ENCODE measurements at regions not wholly inside any gene's neighbourhood (a gene's known extent, or its start where the extent isn't known, plus 50 kb on each side); places are given as distances from the start of the nearest gene placed in this dataset.

DNA sequence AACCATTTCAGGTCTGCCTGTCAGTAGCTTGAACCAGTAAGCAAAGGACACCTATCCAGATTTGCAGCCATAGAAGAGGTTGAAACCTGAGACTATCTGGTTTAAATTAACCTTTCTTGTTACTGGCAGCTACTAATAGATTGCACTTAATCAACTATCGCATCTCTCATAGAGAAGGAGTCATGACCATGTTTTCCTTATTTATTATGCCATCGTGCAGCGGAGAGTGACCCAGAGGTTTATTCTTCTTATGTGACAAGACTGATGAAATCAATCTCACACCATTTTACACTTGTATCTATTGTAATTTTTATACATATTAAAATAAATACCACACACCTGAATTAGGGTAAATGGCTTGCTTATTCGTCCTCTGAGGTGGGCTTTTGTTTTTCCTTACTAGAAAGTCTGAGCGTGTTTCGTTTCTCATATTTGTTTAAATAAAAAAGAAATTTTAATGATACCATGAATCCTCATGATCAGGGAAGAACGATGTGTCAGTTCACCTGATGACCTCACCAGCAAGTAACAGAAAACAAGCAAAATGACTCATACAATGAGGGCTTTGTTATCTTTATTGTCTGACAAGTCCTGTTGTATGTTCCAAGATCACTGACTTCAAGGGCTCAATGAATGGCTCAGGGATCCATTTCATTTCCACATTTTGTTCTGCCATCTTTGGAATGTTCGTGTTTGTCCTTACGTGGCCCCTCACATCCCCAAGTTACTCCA is 379.5 kb upstream of the DPH6 start:
- no peak overlapping the region for H3K27ac ChIP-seq
- TF ChIP-seq ZFX (IDR thresholded peaks at IDR 0.05) = no peak
- TF ChIP-seq, protein P1, sequence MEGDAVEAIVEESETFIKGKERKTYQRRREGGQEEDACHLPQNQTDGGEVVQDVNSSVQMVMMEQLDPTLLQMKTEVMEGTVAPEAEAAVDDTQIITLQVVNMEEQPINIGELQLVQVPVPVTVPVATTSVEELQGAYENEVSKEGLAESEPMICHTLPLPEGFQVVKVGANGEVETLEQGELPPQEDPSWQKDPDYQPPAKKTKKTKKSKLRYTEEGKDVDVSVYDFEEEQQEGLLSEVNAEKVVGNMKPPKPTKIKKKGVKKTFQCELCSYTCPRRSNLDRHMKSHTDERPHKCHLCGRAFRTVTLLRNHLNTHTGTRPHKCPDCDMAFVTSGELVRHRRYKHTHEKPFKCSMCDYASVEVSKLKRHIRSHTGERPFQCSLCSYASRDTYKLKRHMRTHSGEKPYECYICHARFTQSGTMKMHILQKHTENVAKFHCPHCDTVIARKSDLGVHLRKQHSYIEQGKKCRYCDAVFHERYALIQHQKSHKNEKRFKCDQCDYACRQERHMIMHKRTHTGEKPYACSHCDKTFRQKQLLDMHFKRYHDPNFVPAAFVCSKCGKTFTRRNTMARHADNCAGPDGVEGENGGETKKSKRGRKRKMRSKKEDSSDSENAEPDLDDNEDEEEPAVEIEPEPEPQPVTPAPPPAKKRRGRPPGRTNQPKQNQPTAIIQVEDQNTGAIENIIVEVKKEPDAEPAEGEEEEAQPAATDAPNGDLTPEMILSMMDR (conservative IDR thresholded peaks at IDR 0.05) = no peak

GRCh38 chr15:35926007-35926380 is 380.0 kb upstream of the DPH6 start:
- no peak overlapping the region for H3K27ac ChIP-seq
- TF ChIP-seq, protein P1 (conservative IDR thresholded peaks at IDR 0.05) = no peak
- TF ChIP-seq ZFX (IDR thresholded peaks at IDR 0.05) = no peak

- H3K27ac ChIP-seq = no peak overlapping the region
- TF ChIP-seq, protein P1 (conservative IDR thresholded peaks at IDR 0.05) = no peak
- no peak for TF ChIP-seq ZFX (IDR thresholded peaks at IDR 0.05)
Observed at GRCh38 chr15:35928847-35929246, 382.9 kb upstream of the DPH6 start.

- H3K27ac ChIP-seq = no peak overlapping the region
- TF ChIP-seq, protein P1 (conservative IDR thresholded peaks at IDR 0.05) = no peak
- TF ChIP-seq ZFX (IDR thresholded peaks at IDR 0.05) = no peak
Observed at GRCh38 chr15:35929740-35930444, 383.9 kb upstream of the DPH6 start.

DNA sequence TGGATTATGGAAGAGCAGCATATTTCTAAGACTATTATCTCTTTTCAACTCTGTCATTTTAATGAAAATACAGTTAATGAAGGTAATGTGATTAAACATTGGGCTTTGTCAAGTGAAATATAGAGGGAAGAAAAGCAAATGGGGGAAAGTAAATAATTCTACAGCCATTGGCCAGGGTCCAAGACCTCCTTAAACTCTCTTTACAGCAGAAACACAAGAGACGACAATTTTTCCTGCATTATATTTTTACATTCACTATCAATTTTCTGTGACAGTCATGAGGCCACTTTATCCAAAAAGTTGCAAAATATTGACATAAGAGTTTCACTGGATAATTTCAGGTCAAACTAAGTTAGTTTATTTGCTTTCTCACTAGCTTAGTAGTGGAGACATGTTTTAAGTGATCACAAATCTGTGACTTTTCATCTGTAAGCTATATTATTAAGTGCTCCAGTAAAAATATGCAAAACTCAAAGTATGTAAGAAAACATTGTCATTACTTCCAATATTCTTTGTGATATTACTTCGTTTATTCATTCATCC is 385.9 kb upstream of the DPH6 start:
- no peak overlapping the region for H3K27ac ChIP-seq
- TF ChIP-seq, protein P1 (conservative IDR thresholded peaks at IDR 0.05) = no peak
- no peak for TF ChIP-seq ZFX (IDR thresholded peaks at IDR 0.05)

DNA sequence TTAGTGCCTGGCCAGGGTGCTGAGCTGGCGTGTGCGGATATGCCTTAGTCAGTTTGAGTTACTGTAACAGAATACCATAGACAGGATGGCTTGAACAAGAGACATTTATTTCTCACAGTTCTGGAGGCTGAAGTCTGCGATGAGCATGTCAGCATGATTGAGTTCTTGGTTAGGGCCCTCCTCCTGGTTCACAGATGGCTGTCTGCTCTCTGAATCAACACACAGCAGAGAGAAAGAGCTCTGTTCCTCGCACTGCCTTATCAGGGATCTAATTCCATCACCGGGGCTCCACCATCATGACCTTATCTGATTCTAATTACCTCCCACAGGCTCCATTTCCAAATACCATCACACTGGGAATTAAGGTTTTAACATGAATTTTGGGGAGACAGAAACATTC is 386.6 kb upstream of the DPH6 start:
- TF ChIP-seq ZFX (IDR thresholded peaks at IDR 0.05) = no peak
- TF ChIP-seq, protein P1 (conservative IDR thresholded peaks at IDR 0.05) = no peak

DNA sequence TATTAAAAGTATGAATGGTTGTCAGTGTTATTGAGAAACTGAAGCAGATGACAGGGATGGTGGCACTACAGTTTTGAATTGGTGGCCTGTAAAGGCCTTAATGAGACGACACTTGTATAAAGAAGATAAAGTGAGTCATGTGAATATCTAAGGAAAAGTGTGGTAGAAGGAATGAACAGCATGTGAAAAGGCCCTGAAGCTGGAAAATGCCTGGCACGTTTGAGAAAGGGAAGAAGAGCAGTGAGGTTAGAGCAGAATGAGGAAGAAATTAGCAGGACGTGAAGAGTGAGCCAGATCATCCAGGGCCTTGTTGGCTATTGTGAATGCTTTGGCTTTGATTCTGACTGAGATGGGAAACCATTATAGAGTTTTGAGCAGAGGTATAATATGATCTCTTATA is 387.6 kb upstream of the DPH6 start:
- no peak overlapping the region for H3K27ac ChIP-seq
- no peak for TF ChIP-seq ZFX (IDR thresholded peaks at IDR 0.05)
- TF ChIP-seq, protein P1 (conservative IDR thresholded peaks at IDR 0.05) = no peak

More for the DNA sequence above, 386.6 kb upstream of the DPH6 start:
- H3K27ac ChIP-seq = no peak overlapping the region

Data from C4-2B (cell line).